Left ventricle myocardium inferior (tissue), 1 donor: ENCODE measurements at regions not wholly inside any gene's neighbourhood (a gene's known extent, or its start where the extent isn't known, plus 50 kb on each side); places are given as distances from the start of the nearest gene placed in this dataset.

Source experiments
- DNase-seq: peaks from one replicate; pipeline ENCODE4 v3.0.0-alpha.2; 2020
- H3K27ac ChIP-seq: fragments of 200-600 bp; replicated peaks from 2 replicates; pipeline ENCODE4 v1.8.0; 2021
- H3K27me3 ChIP-seq: fragments of 200-600 bp; 2 replicates; pipeline ENCODE4 v1.8.0; 2021; ENCODE audit warnings: low read depth
- H3K36me3 ChIP-seq: fragments of 200-600 bp; 2 replicates; pipeline ENCODE4 v1.8.0; 2021
- H3K4me1 ChIP-seq: fragments of 200-600 bp; 2 replicates; pipeline ENCODE4 v1.8.0; 2021
- H3K4me3 ChIP-seq: fragments of 200-600 bp; 2 replicates; pipeline ENCODE4 v1.8.0; 2021; ENCODE audit warnings: mild to moderate bottlenecking, moderate library complexity
- H3K9me3 ChIP-seq: fragments of 200-600 bp; replicated peaks from 2 replicates; pipeline ENCODE4 v1.8.0; 2021
- intact Hi-C: fragments of 100-400 bp; cut with micrococcal nuclease; formaldehyde crosslinking; loops from one replicate; pipeline ENCODE4 v1.11.0; 2022
- TF ChIP-seq, protein P1 (sequence below): fragments of 200-600 bp; IDR thresholded peaks from 2 replicates; pipeline ENCODE4 v1.8.0; 2021; ENCODE audit warnings: antibody characterized with exemption, mild to moderate bottlenecking, borderline replicate concordance
- donor health status: DM: no; HTN: yes; CAD: no; lungs with severe emphysema.

DNA sequence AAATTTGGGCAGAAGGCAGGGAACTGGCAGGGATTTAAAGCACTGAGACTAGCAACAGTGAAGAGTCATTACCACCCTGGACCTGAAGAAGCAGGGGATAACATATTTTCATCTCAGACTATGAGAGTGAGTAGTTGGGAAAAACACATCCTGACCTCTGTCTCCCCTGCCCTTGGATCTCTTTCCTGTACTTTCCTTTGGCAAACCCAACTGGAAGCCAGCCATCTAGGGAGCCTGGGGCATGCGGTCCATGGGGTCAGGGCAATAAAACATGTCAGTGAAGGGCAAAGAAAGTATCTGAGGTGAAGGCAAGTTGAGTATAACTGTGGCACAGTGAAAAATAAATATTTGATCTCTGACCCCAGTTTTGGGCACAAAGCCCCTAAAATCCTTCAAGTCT lies 698.2 kb downstream of the DOK5 start:
- Histone ChIP-seq H3K9me3 (no peaks in the 10 kb centered on the region), H3K4me3 (no peak overlapping the region), H3K36me3 (no peaks in the 10 kb centered on the region), H3K27me3 (no peaks in the 10 kb centered on the region), H3K27ac (no peak overlapping the region), H3K4me1 (peaks cover 22% of the 10 kb centered on the region)
- TF ChIP-seq, protein P1, sequence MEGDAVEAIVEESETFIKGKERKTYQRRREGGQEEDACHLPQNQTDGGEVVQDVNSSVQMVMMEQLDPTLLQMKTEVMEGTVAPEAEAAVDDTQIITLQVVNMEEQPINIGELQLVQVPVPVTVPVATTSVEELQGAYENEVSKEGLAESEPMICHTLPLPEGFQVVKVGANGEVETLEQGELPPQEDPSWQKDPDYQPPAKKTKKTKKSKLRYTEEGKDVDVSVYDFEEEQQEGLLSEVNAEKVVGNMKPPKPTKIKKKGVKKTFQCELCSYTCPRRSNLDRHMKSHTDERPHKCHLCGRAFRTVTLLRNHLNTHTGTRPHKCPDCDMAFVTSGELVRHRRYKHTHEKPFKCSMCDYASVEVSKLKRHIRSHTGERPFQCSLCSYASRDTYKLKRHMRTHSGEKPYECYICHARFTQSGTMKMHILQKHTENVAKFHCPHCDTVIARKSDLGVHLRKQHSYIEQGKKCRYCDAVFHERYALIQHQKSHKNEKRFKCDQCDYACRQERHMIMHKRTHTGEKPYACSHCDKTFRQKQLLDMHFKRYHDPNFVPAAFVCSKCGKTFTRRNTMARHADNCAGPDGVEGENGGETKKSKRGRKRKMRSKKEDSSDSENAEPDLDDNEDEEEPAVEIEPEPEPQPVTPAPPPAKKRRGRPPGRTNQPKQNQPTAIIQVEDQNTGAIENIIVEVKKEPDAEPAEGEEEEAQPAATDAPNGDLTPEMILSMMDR, result no peak
- DNase-seq, result no peak
- intact Hi-C loops, result no loop called here

DNA sequence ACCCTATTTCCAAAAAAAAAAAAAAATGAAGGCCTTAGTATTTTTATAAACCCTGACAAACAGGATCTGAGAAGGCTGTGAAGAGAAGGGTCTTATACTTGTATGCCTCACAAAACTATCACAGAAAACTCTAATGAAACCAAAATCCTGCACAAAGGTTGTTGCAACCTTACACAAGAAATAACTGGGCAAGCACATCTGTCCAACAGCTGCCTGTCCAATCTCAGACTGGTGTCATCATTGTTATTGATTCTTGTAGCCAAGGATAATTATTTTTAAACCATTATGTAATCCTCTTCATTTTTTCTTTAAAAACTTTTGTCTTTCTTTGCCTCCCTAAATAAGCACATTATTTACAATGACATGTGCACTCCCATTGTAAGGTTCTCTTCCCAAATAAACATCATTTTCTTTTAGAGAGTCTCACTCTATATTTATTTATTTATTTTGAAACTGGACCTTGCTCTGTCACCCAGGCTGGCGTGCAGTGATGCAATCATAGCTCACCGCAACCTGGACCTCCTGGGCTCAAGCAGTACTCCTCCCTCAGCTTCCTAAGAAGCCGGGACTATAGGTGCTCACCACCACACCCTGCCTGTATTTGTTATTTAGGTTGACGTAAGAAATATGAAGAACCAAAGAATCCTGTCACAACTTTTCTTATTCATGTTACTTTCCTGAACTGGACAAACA lies 697.1 kb downstream of the DOK5 start:
- Histone ChIP-seq H3K4me1 (peaks cover 14% of the 10 kb centered on the region), H3K36me3 (no peaks in the 10 kb centered on the region), H3K27me3 (no peaks in the 10 kb centered on the region), H3K27ac (no peak overlapping the region), H3K9me3 (no peaks in the 10 kb centered on the region), H3K4me3 (no peak overlapping the region)
- no peak for DNase-seq
- intact Hi-C loops, result no loop called here
- TF ChIP-seq, protein P1, result no peak

DNA sequence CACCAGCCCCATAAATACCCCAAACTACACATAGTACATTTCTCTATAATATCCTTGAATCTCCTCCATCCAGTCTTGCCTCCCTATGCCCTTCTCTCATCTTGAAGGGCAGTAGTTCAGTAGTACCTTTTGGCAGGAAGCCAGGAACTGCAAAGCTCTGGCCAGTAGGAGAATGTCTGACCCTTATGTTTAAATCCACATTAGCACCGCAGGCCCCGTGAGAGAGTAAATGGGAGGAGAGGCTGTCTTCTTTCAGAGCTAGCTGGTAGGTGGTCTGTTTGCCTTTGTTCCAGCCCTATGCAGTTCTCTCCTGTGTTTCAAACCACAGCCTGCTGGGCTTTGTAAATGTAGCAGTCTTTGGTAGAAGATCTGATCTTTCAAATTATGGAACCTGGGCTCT lies 690.7 kb downstream of the DOK5 start:
- H3K4me3 ChIP-seq, result no peak overlapping the region
- no peaks in the 10 kb centered on the region for H3K9me3 ChIP-seq
- no peaks in the 10 kb centered on the region for H3K4me1 ChIP-seq
- no peak for DNase-seq
- no peaks in the 10 kb centered on the region for H3K36me3 ChIP-seq
- H3K27me3 ChIP-seq, result no peaks in the 10 kb centered on the region
- intact Hi-C loops, result no loop called here
- TF ChIP-seq, protein P1, result no peak
- H3K27ac ChIP-seq, result no peak overlapping the region

DNA sequence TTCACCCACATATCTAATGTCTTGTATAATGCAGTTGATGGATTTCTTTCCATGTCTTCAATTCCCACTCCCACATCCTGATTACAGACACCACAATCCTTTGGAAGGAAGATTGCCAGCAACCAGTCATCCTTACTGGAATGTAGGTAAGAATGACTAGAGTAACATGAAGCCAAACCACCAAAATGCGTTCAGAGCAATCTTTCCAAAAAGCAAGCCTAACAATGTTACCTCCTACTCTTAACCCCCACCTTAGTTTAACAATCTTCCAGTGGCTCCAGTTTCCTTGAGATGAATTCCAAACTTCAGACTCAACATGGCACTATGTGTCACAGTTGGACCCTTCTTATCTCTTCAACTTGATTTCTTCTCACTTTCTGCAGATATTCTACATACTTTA lies 685.6 kb downstream of the DOK5 start:
- H3K36me3 ChIP-seq, result no peaks in the 10 kb centered on the region
- TF ChIP-seq, protein P1, result no peak

DNA sequence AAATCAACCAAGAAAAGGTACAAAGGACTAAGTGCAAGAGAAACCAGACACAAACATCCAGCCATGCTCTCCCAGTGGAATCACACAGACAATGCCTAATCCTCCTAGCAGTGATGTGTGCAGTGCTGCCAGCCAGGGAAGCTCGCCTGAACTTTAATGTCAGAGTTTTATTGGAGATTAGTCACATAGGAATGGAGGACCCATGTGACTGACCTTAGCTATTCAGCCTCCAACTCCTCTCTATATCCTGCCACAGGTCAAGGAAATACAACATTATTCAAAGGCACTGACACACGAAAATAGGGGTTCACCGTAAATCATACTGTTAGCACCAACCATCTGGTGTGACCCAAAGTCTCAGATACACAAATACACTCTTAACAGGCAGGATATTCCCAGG lies 684.6 kb downstream of the DOK5 start:
- Histone ChIP-seq H3K36me3 (no peaks in the 10 kb centered on the region), H3K4me3 (no peak overlapping the region)

More for the DNA sequence above, 685.6 kb downstream of the DOK5 start:
- H3K4me3 ChIP-seq, result no peak overlapping the region
- peaks cover 12% of the 10 kb centered on the region for H3K9me3 ChIP-seq
- intact Hi-C loops, result no loop called here
- no peaks in the 10 kb centered on the region for H3K4me1 ChIP-seq
- no peaks in the 10 kb centered on the region for H3K27me3 ChIP-seq
- DNase-seq, result no peak
- no peak overlapping the region for H3K27ac ChIP-seq

More for the DNA sequence above, 684.6 kb downstream of the DOK5 start:
- H3K27me3 ChIP-seq, result no peaks in the 10 kb centered on the region
- DNase-seq, result no peak
- H3K27ac ChIP-seq, result no peak overlapping the region
- H3K4me1 ChIP-seq, result no peaks in the 10 kb centered on the region
- H3K9me3 ChIP-seq, result peaks cover 12% of the 10 kb centered on the region
- intact Hi-C loops, result no loop called here
- TF ChIP-seq, protein P1, result no peak
